ENCODE measurements at regions not wholly inside any gene's neighbourhood (a gene's known extent, or its start where the extent isn't known, plus 50 kb on each side); places are given as distances from the start of the nearest gene placed in this dataset.

DNA sequence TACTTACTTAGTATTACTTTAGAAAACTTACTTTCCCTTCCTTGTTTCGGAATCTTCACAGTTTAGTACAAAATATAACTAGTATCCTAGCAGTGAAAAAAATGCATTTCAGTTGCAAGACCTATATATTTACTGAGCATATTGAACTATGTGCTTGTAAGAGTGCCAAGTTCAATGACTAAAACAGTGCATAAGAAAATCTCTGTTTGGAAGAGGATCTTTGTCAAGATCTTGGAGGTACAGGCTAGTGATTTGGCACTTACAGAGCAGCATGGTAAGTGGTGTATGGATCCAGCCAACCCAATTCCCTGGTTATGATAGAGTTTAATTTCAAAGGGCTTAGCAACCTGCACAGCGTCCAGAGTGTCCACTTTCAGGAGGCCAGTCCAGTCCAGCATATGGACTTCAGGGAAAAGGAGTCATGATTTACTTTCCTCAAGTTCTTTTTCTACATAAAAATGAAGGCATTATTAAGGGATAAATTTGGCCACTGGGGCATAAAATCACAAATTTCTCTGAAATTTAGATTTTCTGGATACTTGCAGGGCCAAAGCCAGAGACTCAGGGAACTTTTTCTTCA, 625.8 kb upstream of the BCHE start (continued):
- TF ChIP-seq, protein P1, sequence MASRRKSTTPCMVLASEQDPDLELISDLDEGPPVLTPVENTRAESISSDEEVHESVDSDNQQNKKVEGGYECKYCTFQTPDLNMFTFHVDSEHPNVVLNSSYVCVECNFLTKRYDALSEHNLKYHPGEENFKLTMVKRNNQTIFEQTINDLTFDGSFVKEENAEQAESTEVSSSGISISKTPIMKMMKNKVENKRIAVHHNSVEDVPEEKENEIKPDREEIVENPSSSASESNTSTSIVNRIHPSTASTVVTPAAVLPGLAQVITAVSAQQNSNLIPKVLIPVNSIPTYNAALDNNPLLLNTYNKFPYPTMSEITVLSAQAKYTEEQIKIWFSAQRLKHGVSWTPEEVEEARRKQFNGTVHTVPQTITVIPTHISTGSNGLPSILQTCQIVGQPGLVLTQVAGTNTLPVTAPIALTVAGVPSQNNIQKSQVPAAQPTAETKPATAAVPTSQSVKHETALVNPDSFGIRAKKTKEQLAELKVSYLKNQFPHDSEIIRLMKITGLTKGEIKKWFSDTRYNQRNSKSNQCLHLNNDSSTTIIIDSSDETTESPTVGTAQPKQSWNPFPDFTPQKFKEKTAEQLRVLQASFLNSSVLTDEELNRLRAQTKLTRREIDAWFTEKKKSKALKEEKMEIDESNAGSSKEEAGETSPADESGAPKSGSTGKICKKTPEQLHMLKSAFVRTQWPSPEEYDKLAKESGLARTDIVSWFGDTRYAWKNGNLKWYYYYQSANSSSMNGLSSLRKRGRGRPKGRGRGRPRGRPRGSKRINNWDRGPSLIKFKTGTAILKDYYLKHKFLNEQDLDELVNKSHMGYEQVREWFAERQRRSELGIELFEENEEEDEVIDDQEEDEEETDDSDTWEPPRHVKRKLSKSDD (CRISPR knock-in tag; IDR thresholded peaks at IDR 0.05; ENCODE audit: low read depth): no peak
- TF ChIP-seq CENPX (CRISPR knock-in tag; IDR thresholded peaks at IDR 0.05): no peak
- no peak for TF ChIP-seq DNMT3B (CRISPR knock-in tag; conservative IDR thresholded peaks at IDR 0.05)
- TF ChIP-seq, protein P2, sequence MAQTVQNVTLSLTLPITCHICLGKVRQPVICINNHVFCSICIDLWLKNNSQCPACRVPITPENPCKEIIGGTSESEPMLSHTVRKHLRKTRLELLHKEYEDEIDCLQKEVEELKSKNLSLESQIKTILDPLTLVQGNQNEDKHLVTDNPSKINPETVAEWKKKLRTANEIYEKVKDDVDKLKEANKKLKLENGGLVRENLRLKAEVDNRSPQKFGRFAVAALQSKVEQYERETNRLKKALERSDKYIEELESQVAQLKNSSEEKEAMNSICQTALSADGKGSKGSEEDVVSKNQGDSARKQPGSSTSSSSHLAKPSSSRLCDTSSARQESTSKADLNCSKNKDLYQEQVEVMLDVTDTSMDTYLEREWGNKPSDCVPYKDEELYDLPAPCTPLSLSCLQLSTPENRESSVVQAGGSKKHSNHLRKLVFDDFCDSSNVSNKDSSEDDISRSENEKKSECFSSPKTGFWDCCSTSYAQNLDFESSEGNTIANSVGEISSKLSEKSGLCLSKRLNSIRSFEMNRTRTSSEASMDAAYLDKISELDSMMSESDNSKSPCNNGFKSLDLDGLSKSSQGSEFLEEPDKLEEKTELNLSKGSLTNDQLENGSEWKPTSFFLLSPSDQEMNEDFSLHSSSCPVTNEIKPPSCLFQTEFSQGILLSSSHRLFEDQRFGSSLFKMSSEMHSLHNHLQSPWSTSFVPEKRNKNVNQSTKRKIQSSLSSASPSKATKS (CRISPR knock-in tag; IDR thresholded peaks at IDR 0.05): no peak
- no peak for TF ChIP-seq RAD21 (CRISPR knock-in tag; IDR thresholded peaks at IDR 0.05)
- TF ChIP-seq, protein P3, sequence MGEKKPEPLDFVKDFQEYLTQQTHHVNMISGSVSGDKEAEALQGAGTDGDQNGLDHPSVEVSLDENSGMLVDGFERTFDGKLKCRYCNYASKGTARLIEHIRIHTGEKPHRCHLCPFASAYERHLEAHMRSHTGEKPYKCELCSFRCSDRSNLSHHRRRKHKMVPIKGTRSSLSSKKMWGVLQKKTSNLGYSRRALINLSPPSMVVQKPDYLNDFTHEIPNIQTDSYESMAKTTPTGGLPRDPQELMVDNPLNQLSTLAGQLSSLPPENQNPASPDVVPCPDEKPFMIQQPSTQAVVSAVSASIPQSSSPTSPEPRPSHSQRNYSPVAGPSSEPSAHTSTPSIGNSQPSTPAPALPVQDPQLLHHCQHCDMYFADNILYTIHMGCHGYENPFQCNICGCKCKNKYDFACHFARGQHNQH (CRISPR knock-in tag; IDR thresholded peaks at IDR 0.05): no peak
- no peak for TF ChIP-seq PHB2 (IDR thresholded peaks at IDR 0.05; ENCODE audit: partially characterized antibody)

DNA sequence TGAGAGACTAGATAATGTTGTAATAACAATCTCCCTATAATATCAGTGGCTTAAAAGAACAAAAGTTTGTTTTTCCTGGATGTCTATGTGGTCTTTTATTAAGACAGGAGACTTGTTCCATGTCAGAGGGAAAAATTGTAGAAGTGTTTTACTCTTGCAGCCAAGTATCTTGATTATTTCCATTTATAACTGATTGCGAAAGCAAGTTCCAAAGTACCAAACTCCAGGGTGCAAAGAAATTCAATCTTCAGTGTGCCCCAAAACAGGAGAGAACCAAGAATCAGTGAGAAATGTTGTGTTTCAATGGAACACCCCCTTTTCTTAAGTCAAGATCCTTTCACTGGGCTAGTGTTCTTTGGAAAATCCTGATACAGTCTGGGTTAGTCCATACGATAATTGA, 624.4 kb upstream of the BCHE start:
- no peak overlapping the region for H3K4me2 ChIP-seq (ENCODE audit: low read depth, low read length)
- no peak overlapping the region for H3K9ac ChIP-seq (ENCODE audit: insufficient read depth, low read depth, low read length)
- no peak for ATAC-seq
- no peaks in the 10 kb centered on the region for H3K79me2 ChIP-seq (ENCODE audit: insufficient read depth, low read length)
- FAIRE-seq: no peak
- CTCF ChIA-PET (ENCODE audit: low intra/inter-chr PET ratio, low total read pairs): no interaction called here
- in situ Hi-C loops (cut with HindIII; ENCODE audit: extremely low pct_ligation_motif_present, low pct_unique_long_range_greater_than_20kb) (no loop called here), intact Hi-C loops (cut with micrococcal nuclease; ENCODE audit: unreplicated experiment) (no loop called here)
- POLR2A ChIA-PET: no interaction called here
- H3K4me1 ChIP-seq (ENCODE audit: insufficient read depth, low read length): no peaks in the 10 kb centered on the region
- no peak overlapping the region for H3K4me3 ChIP-seq (replicated peaks in 1 of 3; ENCODE audit: insufficient read depth in 1 of 3, low read depth in 2 of 3, low read length in 3 of 3)
- H2AFZ ChIP-seq (ENCODE audit: low read length): no peak overlapping the region
- no TSS peak for BruUV-seq (replicated peaks)
- no peak for DNase-seq (ENCODE audit: low spot score)
- H3K9me3 ChIP-seq (ENCODE audit: low read length): no peaks in the 10 kb centered on the region
- H3K36me3 ChIP-seq (replicated peaks in 1 of 2; ENCODE audit: control insufficient read depth in 1 of 2, insufficient read depth in 2 of 2, low read length in 2 of 2): no peaks in the 10 kb centered on the region
- no peaks in the 10 kb centered on the region for H3K27me3 ChIP-seq (ENCODE audit: control insufficient read depth in 1 of 2, insufficient read depth in 2 of 2, low read length in 2 of 2)
- 49% methylated on average over 2 of the region's 2 CpGs for WGBS (ENCODE audit: low lambda C conversion rate)
- no peak for TF ChIP-seq ZNF441 (CRISPR knock-in tag; IDR thresholded peaks at IDR 0.05; ENCODE audit: borderline replicate concordance)
- no peaks in the 10 kb centered on the region for H4K20me1 ChIP-seq (ENCODE audit: insufficient read depth, low read length)
- no peak overlapping the region for H3K27ac ChIP-seq (ENCODE audit: extremely low read length, insufficient read depth, low read length)

Measured in HepG2 (cell line).